DMS153 treated with DMSO at 0.1 percent for 48 hours (cell line): ENCODE measurements at regions not wholly inside any gene's neighbourhood (a gene's known extent, or its start where the extent isn't known, plus 50 kb on each side); places are given as distances from the start of the nearest gene placed in this dataset.
"Not testable (repeated sequence)": the region's sequence is repeated elsewhere in the genome, so short reads cannot be mapped to it uniquely, and the experiment has no call there.

Source experiments
- DNase-seq: peaks from one replicate; lab custom pipeline; 2025; ENCODE audit not compliant: unreplicated experiment; lab: John Stamatoyannopoulos, UW

DNA sequence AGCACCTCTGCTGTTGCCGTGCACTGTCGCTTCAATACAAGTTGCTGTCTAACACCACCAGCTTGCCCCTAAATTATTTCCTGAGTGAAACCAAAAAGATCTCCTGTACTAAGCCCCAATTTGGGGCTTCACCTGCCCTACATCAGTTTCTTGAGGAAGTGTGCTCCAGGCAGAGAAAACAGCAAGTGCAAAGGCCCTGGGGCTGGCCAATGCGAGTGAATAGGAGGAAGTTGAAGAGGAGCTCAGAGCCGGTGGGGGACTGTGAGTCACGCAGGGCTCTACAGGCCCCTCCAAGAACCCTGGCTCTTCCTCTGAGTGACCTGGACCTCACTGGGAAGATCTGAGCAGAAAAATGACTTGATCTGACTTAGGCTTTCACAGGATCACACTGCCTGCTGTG is 117.2 kb downstream of the IPO8 start:
- no peak for DNase-seq

DNA sequence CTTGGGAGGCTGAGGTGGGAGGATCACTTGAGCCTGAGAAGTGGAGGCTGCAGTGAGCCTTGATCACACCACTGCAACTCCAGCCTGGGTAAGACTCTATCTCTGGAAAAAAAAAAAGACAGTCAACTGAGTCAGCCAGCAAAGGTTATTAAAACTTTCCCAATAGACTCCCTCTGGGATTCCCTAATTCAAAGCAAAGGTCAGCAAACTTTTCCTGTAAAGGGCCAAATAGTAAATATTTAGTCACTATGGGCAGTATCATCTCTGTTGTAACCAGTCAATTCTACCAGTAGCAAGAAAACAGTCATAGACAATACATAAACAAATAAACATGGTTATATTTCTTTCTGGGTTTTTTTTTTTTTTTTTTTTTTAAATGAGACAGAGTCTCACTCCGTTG is 122.5 kb downstream of the IPO8 start:
- DNase-seq, result no peak

DNA sequence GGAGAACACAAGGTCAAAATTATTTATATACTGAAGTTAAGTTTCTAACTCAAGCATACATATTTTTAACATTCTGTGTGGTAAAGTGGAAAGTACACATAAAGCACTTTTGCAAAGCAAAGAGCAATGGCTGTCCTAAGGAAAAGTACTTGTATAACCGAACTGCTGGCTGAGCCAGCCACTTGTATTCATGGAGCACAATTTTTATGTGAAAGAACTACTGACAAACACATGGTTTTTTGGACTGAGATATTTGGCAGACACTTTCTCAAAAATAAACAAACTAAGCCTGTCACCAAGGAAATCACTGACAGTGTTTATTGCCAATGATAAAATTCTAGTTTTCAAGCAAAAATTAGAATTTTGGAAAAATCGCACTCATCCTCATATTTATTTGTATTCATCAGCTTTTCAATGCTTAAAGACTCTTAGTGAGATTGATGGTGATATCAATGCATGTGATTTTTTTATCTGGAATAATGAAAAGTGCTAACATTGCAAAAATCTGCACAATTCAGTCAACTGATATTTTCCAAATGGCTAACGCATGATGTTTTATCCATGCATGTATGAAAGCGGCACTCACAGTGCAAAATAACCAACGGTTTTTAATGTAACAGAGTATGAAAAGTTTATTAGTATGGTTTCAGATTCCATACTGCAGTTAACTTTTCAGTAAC is 125.3 kb downstream of the IPO8 start:
- no peak for DNase-seq

DNA sequence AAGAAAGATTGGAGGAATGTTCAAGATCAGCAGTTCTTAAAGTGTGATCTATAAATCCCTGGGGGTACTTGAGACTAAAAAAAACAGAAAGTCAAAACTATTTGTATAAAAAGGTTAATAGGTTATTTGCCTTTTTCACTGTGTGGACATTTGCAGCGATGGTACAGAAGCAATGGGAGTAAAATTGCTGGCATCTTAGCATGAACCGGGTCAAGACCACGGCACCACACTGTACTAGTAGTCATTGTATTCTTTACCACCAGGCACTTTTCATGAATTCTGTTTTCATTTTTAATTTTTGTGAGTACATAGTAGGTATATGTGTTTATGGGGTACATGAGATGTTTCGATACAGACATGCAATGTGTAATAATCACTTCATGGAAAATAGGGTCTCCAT is 126.2 kb downstream of the IPO8 start:
- DNase-seq, result no peak

DNA sequence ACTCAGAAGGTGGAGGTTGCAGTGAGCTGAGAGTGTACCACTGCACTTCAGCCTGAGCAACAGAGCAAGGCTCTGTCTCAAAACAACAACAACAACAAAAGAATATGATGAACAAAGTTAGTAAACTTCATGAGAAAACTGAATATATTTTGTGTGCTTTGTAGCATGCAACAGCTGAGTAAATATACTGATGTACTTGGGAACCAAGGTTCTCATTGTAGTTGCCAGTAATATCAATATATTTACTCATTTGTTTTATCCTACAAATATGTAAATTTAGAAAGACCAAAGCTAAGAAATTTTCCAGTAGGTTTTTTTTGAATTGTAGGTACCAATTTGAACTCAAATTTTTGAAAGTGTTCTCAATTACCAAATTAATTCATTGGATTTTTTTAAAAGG is 127.2 kb downstream of the IPO8 start:
- DNase-seq, result no peak

DNA sequence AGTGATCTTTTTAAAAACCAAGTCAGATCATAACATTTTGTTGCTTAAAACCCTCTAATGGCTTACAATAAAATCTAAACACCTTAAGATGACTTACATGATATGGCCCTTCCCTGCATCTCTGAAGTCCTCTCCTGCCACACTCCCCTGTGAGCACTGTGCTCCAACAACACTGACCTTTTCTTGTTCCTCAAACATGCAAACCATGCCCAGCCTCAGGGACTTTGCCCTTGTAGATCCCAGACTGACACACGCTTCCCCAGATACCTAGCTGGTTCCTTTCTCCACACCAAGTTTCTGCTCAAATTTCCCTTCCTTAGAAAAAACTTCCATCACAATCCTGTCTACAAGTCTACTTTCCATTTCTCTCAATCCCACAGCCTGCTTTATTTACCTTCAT is 128.6 kb downstream of the IPO8 start:
- DNase-seq, result no peak

DNA sequence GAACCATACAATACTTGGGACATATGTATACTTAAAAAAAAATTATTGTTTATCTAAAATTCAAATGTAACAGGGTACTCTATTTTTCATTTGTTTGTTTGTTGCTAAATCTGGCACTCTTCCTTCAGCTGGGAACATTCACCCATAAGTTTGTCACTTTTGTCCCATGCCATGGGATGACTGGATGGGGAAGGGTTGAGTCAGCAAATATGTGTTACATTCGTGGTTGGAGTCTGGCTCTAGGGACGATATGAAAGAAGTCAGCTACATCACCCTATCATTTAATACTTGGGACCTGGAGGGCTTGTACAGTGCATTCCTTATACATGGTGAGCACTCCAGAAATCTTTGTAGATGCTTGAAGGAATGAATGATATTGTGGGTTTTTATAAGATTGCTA is 131.3 kb downstream of the IPO8 start:
- DNase-seq, result no peak

DNA sequence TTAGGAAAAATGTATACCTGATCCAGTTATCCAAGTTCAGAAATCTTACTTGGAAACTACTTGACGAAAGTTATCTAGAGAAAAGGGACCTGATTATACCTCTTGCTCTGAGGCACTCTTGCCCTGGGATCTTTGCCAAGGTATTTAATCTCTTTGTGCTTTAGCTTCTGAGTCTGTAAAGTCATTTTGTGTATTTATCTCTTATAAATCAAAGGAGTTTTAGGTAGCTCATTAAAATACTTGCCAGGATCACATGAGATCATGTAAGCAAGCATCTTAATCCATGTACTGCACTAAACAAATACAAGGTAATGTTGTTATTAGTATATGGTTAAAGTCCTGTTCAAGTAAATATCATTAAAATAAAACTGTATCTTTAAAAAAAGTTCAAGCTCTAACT is 147.5 kb downstream of the IPO8 start:
- DNase-seq, result no peak

DNA sequence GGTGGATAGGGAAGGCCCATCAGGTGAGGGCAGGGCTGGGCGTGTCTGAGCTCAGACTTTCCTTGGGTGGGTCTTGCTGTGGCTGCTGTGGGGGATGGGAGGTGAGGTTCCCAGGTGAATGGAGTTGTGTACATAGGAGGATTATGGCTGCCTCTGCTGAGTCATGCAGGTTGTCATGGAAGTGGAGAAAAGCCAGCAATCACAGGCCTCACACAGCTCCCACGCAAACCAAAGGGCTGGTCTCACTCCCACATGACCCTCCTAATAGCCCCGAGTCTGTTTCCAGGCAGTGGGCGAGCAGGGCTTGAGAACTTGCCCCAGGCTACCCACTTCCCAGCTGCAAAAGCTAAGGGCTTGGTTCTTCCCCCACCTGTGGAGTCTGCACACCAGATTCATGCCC is 149.5 kb downstream of the IPO8 start:
- no peak for DNase-seq

DNA sequence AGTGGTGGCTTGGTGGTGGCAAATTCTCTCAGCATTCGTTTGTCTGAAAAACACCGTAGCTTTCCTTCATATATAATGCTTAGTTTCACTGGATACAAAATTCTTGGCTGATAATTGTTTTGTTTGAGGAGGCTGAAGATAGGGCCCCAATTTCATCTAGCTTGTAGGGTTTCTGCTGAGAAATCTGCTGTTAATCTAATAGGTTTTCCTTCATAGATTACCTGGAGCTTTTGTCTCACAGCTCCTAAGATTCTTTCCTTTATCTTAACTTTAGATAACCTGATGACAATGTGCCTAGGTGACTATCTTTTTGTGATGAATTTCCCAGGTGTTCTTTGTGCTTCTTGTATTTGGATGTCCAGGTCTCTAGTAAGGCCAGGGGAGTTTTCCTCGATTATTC is 151.0 kb downstream of the IPO8 start:
- not testable (repeated sequence) for DNase-seq

DNA sequence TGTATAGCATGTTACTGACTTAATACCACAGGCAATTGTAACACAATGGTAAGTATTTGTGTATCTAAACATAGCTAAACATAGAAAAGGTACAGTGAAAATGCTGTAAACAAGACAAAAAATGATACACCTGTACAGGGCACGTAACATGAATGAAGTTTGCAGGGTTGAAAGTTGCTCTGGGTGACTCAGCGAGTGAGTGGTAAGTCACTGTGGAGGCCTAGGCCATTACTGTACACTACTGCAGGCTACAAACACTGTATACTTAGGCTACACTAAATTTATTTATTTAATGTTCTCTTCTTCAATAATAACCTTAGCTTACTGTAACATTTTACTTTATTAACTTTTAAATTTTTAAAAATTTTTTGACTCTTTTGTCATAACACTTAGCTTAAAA is 158.4 kb downstream of the IPO8 start:
- DNase-seq, result no peak

DNA sequence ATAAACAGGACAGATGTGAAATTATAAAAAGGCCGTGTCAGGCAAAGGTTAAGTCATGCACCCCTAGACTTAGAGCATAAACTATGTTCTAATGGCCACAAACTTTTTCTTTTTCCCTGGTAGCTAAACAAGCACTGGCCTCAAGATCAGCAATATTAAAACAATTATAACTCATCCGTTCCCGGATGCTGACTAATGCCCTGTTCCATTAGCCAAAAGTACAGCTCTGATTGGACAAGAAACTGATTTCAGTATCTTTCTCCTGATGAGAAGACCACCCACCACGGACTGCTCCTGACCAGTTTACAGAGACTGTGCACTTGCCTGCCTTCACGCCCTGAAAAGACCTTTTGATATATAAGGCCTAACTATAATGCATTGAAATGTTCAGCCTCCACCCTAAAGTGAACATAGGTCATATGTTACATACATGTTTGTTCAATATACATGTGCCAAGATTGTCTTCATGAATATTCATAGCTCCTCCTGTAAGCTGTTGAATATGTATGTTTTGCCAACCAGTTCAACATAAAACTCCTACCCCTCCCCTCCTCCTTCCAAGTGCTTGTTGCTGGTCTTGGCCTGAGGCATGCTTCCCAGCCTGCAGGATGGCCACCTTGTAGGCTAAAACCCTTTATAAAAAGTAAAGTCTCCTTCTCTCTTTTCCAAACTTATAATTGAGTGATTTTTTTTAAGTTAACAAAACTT is 162.0 kb downstream of the IPO8 start:
- no peak for DNase-seq

DNA sequence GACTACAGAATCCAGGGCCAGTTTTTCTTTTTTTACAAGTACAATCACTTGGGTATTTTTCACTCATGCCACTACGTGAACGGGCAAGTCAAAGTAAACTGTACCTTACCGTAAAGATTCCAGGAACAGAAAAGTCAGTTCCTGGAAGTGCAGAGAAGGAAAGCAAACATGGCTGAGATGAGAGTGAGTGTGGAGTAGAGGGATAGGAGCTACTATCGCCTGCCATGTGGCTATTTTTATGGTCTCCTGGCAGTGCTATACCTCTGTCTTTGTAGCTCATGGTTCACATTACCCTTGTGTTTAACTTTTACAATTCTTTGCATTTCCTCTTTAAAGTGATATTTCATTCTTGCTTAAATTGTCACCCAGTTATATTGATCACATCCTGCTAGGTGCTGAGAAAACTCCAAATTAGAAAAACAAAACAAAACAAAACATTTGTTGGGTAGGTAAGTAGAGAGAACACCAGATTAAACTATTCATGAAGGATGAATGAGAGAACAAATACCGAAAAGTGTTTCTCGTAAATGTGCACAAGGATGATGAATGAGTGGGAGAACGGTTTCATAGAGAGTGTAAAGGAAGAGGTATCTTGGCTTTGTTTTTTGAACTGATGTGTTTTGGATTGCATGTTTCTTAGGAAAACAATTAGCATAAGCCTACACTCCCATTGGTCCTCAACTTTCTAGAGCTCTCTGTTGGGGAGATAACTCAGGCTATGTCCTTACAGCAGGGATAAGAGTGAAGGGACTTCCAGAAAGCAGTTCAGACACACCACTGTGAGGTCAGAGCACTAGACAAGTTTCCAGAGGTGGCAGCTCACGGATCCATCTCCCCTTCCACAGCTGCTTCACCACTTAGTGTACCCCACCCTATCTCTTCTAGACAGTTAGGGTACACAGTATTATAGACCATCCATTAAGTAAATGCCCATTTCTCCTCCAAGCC is 163.7 kb downstream of the IPO8 start:
- no peak for DNase-seq

DNA sequence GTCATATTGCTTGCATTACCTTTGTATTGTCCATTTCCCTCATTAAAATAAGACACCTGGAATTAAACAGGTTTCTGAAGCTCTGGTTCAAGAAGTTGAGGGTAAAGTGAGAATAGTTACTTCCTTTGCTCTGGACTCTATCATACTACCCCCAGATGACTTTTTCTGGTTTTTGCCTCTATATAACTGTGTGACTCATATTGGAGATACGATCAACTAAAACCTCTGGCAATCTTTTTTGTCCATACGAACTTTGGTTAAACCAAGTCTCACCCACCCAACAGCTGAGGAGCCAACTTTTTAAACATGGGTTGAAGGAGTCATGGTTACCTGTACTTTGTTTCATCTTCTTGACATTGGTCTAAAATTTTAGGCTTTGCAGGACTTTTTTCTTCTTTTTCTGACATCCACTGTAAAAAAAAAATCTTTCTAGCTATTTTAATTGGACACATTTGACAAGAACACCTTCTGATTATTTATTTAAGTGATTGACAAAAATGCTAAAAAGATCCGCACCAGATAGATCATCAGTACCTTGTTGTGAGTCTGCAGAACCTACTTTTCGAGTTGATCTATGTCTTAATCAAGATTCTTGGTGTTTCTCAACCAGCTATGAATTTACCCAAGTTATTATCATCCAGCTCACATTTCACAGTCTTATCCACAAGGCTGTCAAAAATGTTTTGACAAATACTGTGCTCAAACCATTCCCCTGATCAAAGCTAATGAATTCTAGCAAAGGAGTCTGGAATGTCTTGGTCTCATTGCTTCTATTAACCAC is 166.0 kb downstream of the IPO8 start:
- DNase-seq, result no peak

DNA sequence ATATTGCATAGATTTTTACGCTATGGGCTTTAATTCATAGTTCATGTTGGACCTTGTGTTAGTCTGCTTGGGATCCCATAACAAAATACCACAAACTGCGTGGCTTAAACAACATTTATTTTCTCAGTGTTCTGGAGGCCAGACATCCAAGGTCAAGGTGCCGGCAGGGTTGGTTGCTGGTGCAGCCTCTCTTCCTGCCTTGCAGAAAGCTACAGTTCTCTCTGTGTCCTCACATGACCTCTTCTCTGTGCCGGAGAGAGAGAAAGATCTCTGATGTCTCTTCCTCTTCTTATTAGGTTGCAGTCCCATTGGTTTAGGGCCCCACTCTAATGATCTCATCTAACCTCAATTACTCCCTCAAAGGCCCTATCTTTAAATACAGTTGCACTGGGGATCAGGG is 170.5 kb downstream of the IPO8 start:
- no peak for DNase-seq

DNA sequence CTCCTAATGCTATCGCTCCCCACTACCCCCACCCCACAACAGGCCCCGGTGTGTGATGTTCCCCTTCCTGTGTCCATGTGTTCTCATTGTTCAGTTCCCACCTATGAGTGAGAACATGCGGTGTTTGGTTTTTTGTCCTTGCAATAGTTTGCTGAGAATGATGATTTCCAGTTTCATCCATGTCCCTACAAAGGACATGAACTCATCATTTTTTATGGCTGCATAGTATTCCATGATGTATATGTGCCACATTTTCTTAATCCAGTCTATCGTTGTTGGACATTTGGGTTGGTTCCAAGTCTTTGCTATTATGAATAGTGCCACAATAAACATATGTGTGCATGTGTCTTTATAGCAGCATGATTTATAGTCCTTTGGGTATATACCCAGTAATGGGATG is 175.4 kb downstream of the IPO8 start:
- DNase-seq, result not testable (repeated sequence)

DNA sequence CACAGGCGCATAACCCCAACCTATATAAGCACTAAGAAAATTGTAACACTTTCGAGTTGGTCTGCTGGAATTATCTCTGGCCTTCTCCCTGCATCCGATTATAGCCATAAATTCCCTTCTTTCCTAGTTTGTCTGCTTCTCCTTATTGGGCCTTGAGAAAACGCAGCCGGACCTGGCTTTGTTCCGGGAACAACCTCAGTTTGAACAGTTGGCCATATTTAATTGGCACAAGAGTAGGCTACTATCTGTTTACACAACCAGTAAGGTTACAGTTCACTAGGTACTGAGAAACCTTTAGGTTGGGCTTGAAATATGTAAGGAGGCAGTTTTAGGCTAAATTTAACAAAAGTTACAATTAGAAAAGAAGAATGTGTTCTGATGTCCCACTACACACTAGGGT is 176.1 kb downstream of the IPO8 start:
- DNase-seq, result no peak

DNA sequence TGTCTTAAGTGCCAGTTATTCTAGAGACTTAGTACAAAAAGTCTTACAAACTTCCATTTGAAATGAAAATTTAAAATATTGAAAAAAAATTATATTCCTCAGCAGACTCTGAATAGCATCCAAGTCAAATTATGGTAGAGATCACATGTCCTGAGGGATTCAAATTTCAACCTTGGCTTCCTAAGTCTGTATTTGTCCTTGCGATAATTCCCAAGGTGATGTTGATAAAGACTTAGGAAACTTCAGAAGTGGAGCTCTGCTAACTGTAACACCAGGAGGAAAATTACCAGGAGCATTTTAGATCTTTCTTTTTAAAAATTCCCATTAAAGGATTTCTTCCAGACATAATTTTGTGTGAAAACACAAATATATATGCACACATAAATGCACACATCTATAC is 178.3 kb downstream of the IPO8 start:
- no peak for DNase-seq

DNA sequence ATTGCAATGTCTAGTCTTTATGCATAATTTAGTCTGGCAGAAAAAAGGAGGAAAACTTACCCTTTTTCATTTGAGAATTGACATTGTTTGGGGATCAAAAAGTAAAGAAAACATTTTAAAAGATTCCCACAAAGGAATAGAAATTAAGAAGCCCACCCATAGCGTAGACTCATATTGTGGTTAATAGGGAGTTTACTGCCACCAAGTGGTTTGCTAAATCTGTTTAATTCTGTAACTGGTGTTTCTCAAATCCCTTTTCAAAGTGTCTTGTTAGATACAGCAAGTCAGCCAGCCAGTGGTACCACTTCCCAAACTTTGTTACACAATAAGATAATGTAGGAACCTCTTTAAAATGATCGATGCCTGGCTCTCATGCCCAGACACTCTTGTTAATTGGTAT is 180.3 kb downstream of the IPO8 start:
- no peak for DNase-seq

DNA sequence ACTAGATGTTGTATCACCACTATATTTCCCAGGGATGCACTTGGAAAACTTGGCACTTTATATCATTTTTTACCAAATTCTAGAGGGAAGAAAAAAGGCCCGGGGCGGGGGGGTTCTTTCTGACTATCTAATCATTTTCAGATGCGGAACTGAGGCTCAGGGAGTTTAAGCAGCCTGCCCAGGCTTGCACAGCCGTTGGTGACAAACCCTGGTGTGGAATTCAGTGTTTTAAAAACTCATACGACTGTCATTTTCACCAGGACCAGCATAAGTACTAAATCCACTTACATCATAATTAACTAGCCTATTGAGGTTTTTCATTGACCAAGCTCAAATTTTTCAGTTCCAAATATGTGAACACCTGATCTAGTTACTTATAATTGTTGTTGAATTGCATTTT is 181.0 kb downstream of the IPO8 start:
- no peak for DNase-seq
